Lower lobe of right lung (tissue), 2 donors: ENCODE measurements at regions not wholly inside any gene's neighbourhood (a gene's known extent, or its start where the extent isn't known, plus 50 kb on each side); places are given as distances from the start of the nearest gene placed in this dataset.

Experiments
- ATAC-seq, 2 donors: fragments of 200-7000 bp; cut with Tn5 transposase; one replicate each; pipeline ENCODE4 v1.9.1; 2020 to 2022; ENCODE audit warnings: mild to moderate bottlenecking in 2 of 2, moderate library complexity in 2 of 2
- DNase-seq: peaks from one replicate; pipeline ENCODE4 v3.0.0-alpha.2; 2020
- H3K27ac ChIP-seq: fragments of 200-600 bp; one replicate; pipeline ENCODE4 v1.8.0; 2022
- H3K27me3 ChIP-seq: fragments of 200-600 bp; one replicate; pipeline ENCODE4 v1.8.0; 2022; ENCODE audit warnings: low read depth
- H3K36me3 ChIP-seq: fragments of 200-600 bp; one replicate; pipeline ENCODE4 v1.8.0; 2022; ENCODE audit warnings: mild to moderate bottlenecking
- H3K4me1 ChIP-seq: fragments of 200-600 bp; one replicate; pipeline ENCODE4 v1.8.0; 2022
- H3K4me3 ChIP-seq: fragments of 200-600 bp; one replicate; pipeline ENCODE4 v1.8.0; 2022; ENCODE audit warnings: mild to moderate bottlenecking
- H3K9me3 ChIP-seq: fragments of 200-600 bp; one replicate; pipeline ENCODE4 v1.8.0; 2022
- intact Hi-C: fragments of 100-400 bp; cut with DNase I; formaldehyde crosslinking; loops from one replicate; pipeline ENCODE4 v1.11.0; 2022
- TF ChIP-seq, protein P1 (sequence below): fragments of 200-600 bp; IDR thresholded peaks from one replicate; pipeline ENCODE4 v1.8.0; 2022; ENCODE audit warnings: antibody characterized with exemption, mild to moderate bottlenecking
- donor health status: DM: no; HTN: yes; CAD: no; lungs with severe emphysema.

DNA sequence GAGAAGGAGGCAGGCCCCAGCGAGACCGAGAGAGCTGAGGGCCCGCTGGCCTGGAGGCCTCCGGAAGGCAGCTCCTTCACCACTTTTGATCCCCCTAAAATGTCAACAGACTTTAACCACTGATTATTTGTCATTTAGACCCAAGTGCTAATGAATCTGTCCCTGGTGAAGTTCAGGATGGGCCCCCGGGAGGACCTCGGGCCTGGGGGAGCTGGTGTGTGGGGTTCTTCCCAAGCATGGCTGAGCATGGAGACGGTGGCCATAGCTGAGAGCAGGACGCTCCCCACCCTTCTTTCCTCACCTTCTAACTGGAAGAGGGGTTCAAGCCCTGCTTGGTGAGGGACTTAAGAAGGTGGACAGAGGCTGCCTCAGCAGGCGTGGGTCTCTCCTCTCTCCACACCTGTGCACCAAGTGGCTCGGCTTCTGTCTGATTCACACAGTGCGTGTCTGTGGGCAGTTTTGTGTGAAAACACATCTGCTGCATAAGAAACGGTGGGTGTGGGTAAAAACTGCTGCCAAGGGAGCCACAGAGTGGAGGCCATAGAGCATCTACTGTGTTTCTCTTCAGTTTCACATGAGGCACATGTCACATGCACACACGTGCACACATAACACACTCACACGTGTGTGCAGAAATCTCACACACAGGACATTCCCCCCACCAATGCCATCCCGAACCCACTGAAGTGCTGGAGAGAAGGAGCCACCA lies 53.5 kb upstream of the VIPR2 start:
- TF ChIP-seq, protein P1, sequence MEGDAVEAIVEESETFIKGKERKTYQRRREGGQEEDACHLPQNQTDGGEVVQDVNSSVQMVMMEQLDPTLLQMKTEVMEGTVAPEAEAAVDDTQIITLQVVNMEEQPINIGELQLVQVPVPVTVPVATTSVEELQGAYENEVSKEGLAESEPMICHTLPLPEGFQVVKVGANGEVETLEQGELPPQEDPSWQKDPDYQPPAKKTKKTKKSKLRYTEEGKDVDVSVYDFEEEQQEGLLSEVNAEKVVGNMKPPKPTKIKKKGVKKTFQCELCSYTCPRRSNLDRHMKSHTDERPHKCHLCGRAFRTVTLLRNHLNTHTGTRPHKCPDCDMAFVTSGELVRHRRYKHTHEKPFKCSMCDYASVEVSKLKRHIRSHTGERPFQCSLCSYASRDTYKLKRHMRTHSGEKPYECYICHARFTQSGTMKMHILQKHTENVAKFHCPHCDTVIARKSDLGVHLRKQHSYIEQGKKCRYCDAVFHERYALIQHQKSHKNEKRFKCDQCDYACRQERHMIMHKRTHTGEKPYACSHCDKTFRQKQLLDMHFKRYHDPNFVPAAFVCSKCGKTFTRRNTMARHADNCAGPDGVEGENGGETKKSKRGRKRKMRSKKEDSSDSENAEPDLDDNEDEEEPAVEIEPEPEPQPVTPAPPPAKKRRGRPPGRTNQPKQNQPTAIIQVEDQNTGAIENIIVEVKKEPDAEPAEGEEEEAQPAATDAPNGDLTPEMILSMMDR: no peak
- Histone ChIP-seq H3K27ac (peak overlapping the region; percentile 58), H3K4me3 (no peak overlapping the region), H3K36me3 (no peaks in the 10 kb centered on the region), H3K27me3 (no peaks in the 10 kb centered on the region), H3K9me3 (no peaks in the 10 kb centered on the region), H3K4me1 (peaks cover 4% of the 10 kb centered on the region)
- ATAC-seq: peak; percentile 9 to 46
- DNase-seq: no peak
- intact Hi-C loops: no loop called here

GRCh38 chr7:159197066-159197975 lies 52.7 kb upstream of the VIPR2 start:
- intact Hi-C loops: no loop called here
- ATAC-seq: peak; percentile 19 to 58
- H3K27me3 ChIP-seq: no peaks in the 10 kb centered on the region
- H3K9me3 ChIP-seq: no peaks in the 10 kb centered on the region
- peak overlapping the region; percentile 58 for H3K27ac ChIP-seq
- H3K4me3 ChIP-seq: peak overlapping the region; percentile 8
- no peaks in the 10 kb centered on the region for H3K36me3 ChIP-seq
- peaks cover 4% of the 10 kb centered on the region for H3K4me1 ChIP-seq
- TF ChIP-seq, protein P1: no peak
- no peak for DNase-seq

DNA sequence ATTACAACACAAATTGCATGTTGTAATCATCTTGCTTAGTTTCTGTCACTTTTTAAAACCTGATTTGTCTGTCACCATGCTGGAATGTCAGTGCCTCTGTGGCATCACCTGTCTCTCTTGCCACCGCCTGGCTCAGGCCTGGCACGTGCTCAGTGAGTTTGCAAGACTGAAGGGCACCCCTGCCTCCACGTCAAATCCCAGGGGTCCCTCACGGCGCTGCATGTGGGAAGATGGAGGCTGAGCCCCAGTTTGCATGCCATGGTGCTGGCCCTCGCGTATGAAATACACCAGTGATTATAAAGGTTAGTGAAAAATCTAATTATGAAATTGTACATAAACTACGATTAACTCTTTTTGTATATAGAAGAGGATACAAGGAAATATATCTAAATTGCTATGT lies 51.9 kb upstream of the VIPR2 start:
- no peak for ATAC-seq
- no peaks in the 10 kb centered on the region for H3K9me3 ChIP-seq
- TF ChIP-seq, protein P1: no peak
- no peaks in the 10 kb centered on the region for H3K36me3 ChIP-seq
- no peaks in the 10 kb centered on the region for H3K27me3 ChIP-seq
- H3K4me3 ChIP-seq: no peak overlapping the region
- intact Hi-C loops: no loop called here
- no peak for DNase-seq
- H3K27ac ChIP-seq: no peak overlapping the region
- H3K4me1 ChIP-seq: peaks cover 4% of the 10 kb centered on the region

- Histone ChIP-seq H3K9me3 (no peaks in the 10 kb centered on the region), H3K36me3 (no peaks in the 10 kb centered on the region), H3K4me1 (peaks cover 4% of the 10 kb centered on the region), H3K27me3 (no peaks in the 10 kb centered on the region), H3K27ac (no peak overlapping the region), H3K4me3 (no peak overlapping the region)
- intact Hi-C loops: no loop called here
- ATAC-seq (no peak), DNase-seq (no peak)
- TF ChIP-seq, protein P1: no peak
Measured at GRCh38 chr7:159195946-159196345, 51.3 kb upstream of the VIPR2 start.
